GM06990 (cell line): ENCODE measurements at regions not wholly inside any gene's neighbourhood (a gene's known extent, or its start where the extent isn't known, plus 50 kb on each side); places are given as distances from the start of the nearest gene placed in this dataset.

Experiments
- DNase-seq: peaks from one replicate; pipeline ENCODE4 v3.0.0-alpha.2; 2011; ENCODE audit not compliant: insufficient read length; ENCODE audit errors: extremely low read depth
- H3K27me3 ChIP-seq: replicated peaks from 2 replicates; pipeline ENCODE4 v1.6.0; 2011; ENCODE audit warnings: low read length; ENCODE audit not compliant: control insufficient read depth, insufficient read depth
- H3K36me3 ChIP-seq: 2 replicates; pipeline ENCODE4 v1.5.1; 2011; ENCODE audit warnings: low read length; ENCODE audit not compliant: control insufficient read depth, insufficient read depth
- H3K4me3 ChIP-seq: replicated peaks from 2 replicates; pipeline ENCODE4 v1.5.1; 2011; ENCODE audit warnings: low read depth, mild to moderate bottlenecking, control low read depth, low read length
- TF ChIP-seq, protein P1 (sequence below): IDR thresholded peaks from 2 replicates; pipeline ENCODE4 v1.5.1; 2011; ENCODE audit warnings: low read length, control low read depth, mild to moderate bottlenecking, inconsistent platforms; ENCODE audit not compliant: insufficient read depth, poor library complexity, severe bottlenecking

DNA sequence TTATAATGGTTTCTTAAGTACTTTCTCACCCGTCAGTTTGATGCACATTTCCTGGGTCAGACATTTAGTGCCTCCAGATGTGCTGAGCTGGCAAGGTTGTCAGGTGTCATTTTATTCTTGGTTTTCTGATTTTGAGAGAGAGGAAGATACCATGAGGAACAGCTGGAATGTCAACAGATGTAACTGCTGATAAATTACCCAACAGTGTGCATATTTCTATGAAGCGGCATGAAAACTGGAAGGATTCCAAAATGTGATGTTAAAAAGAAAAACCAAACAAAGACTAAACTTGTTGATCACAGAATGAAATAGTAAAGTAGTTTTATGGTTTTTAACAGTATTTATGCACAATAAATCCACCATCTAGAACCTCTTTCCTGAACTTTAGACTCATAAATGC lies 447.3 kb downstream of the HDGFL1 start:
- no peak for DNase-seq
- Histone ChIP-seq H3K27me3 (no peaks in the 10 kb centered on the region), H3K4me3 (no peak overlapping the region), H3K36me3 (no peaks in the 10 kb centered on the region)
- TF ChIP-seq, protein P1, sequence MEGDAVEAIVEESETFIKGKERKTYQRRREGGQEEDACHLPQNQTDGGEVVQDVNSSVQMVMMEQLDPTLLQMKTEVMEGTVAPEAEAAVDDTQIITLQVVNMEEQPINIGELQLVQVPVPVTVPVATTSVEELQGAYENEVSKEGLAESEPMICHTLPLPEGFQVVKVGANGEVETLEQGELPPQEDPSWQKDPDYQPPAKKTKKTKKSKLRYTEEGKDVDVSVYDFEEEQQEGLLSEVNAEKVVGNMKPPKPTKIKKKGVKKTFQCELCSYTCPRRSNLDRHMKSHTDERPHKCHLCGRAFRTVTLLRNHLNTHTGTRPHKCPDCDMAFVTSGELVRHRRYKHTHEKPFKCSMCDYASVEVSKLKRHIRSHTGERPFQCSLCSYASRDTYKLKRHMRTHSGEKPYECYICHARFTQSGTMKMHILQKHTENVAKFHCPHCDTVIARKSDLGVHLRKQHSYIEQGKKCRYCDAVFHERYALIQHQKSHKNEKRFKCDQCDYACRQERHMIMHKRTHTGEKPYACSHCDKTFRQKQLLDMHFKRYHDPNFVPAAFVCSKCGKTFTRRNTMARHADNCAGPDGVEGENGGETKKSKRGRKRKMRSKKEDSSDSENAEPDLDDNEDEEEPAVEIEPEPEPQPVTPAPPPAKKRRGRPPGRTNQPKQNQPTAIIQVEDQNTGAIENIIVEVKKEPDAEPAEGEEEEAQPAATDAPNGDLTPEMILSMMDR = no peak

DNA sequence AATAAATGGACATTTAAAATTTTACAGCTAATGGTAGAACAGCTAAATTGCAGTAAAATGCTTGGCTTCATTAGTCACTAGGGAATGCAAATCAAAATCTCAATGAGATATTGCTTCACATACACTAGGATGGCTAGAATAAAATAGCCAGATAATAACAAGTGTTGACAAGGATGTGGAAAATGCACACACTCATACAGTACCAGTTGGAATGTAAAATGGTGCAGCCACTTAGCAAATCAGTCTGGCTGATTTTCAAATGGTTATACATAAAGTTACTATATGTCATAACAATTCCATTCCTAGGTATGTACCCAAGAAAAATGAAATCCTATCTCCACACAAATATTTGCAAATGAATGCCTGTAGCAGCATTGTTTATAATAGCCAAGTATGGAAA lies 452.1 kb downstream of the HDGFL1 start:
- TF ChIP-seq, protein P1 = no peak
- H3K36me3 ChIP-seq = no peaks in the 10 kb centered on the region
- H3K4me3 ChIP-seq = no peak overlapping the region

DNA sequence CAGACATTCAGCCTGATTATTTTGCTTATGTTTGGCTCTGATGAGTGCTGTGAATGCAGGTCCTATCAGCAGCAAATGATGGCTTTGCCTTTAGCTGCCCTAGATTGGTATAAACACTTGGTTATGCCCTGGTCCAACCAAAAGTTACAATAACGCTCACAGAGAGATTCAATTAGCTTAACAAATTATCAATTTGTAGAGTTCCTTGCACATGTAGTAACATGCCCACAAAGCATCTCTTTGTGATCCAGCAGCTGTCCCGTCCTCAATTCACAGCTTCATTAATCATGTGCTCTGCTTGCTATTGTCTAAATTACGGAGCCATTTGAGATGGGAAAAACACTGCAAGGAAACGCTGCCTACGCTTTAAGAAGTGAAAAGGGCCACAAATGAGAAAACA lies 457.9 kb downstream of the HDGFL1 start:
- TF ChIP-seq, protein P1 = no peak
- no peaks in the 10 kb centered on the region for H3K27me3 ChIP-seq
- no peak overlapping the region for H3K4me3 ChIP-seq
- no peak for DNase-seq
- no peaks in the 10 kb centered on the region for H3K36me3 ChIP-seq

More for the DNA sequence above, 452.1 kb downstream of the HDGFL1 start:
- no peak for DNase-seq
- no peaks in the 10 kb centered on the region for H3K27me3 ChIP-seq

DNA sequence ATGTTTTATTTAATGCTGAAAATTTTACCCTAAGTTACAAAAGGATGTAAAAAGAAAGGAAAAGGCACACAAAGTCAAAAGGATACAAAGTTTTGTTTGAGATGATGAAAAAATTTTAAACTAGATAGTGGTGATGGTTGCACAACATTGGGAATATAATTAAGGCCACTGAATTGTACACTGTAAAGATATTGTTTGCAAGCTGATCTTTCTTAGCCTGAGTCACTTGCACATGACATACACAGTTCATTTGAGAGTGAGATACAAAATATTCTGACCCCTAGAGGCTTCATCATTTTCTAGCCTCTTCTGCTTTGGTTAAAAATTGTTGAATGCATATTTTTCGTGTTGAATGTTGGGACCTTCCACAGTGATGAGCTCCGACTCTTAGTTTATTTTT lies 462.6 kb downstream of the HDGFL1 start:
- Histone ChIP-seq H3K27me3 (no peaks in the 10 kb centered on the region), H3K36me3 (no peaks in the 10 kb centered on the region), H3K4me3 (no peak overlapping the region)
- DNase-seq = no peak
- TF ChIP-seq, protein P1 = no peak

DNA sequence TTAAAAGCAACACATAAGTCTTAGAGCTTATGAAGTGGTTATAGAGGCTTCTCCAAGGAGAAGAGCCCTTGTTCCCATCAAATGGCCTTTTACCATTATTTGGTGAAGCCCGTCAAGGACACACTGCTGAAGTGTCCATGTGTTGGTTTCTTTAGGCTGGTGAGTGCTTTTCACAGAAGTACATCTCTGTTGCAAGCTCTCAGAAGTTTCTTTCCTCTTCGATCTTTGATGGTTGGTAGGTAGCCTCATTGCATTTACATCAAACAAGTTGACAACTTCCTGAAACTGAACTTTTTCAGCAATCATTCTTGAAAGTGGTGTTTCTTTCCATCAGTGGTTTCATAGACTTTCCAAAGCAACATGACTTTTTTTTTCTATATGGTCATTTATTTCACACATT lies 465.6 kb downstream of the HDGFL1 start:
- Histone ChIP-seq H3K27me3 (no peaks in the 10 kb centered on the region), H3K36me3 (no peaks in the 10 kb centered on the region), H3K4me3 (no peak overlapping the region)
- TF ChIP-seq, protein P1 = no peak
- no peak for DNase-seq

DNA sequence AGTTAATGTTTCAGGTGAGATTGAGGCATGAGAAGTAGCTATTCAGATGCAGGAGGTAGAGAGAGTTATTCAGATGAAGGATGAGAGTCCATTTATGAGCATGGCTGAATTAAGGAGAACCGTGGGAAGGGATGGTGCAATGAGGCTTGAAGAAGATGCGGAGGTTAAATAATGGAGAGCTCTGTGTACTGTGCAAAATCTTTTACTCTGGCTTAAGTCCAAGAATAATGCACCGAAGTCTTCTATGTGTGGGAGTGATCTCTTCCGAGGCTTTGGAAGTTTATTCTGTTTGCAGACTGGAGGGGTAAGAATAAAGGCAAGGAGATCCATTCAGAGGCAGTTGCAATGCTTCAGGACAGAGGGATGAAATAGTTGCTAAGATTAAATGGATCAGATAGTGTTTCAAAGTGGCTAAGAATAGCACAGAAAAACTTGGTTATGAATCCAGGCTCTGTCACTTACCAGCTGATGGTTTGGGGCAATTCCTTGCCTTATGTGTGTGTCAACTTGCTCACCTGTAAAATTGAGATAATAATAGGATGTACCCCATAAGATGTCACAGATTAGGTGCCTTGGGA lies 467.1 kb downstream of the HDGFL1 start:
- no peak for DNase-seq
- H3K36me3 ChIP-seq = no peaks in the 10 kb centered on the region
- TF ChIP-seq, protein P1 = no peak
- H3K27me3 ChIP-seq = no peaks in the 10 kb centered on the region
- H3K4me3 ChIP-seq = no peak overlapping the region
